HG03066 (cell line): ENCODE measurements at regions not wholly inside any gene's neighbourhood (a gene's known extent, or its start where the extent isn't known, plus 50 kb on each side); places are given as distances from the start of the nearest gene placed in this dataset.

Source experiments
- ATAC-seq: cut with Tn5 transposase; IDR thresholded peaks from one replicate; pipeline ENCODE4 v1.9.1; 2021; ENCODE audit warnings: low read depth; ENCODE audit not compliant: unreplicated experiment

- no peak for ATAC-seq
These were observed 577.2 kb downstream of the MTRR start for GRCh38 chr5:8446179-8446578.

GRCh38 chr5:8456846-8457186 is 587.9 kb downstream of the MTRR start:
- ATAC-seq, result no peak

- ATAC-seq, result peak; percentile 93
These were observed 588.5 kb downstream of the MTRR start for GRCh38 chr5:8457187-8458037.

GRCh38 chr5:8458038-8458383 is 589.1 kb downstream of the MTRR start:
- ATAC-seq, result peak; percentile 10

- ATAC-seq, result no peak
These were observed 592.6 kb downstream of the MTRR start for GRCh38 chr5:8461543-8461942.

- no peak for ATAC-seq
These were observed 593.6 kb downstream of the MTRR start for GRCh38 chr5:8462565-8462964.

- no peak for ATAC-seq
These were observed 601.5 kb downstream of the MTRR start for GRCh38 chr5:8470489-8470888.

- ATAC-seq, result no peak
These were observed 602.6 kb downstream of the MTRR start for GRCh38 chr5:8471581-8471980.

- ATAC-seq, result no peak
These were observed 604.1 kb downstream of the MTRR start for GRCh38 chr5:8473016-8473415.

GRCh38 chr5:8473827-8474568 is 605.0 kb downstream of the MTRR start:
- no peak for ATAC-seq

GRCh38 chr5:8474569-8474930 is 605.6 kb downstream of the MTRR start:
- no peak for ATAC-seq

GRCh38 chr5:8478326-8478725 is 609.4 kb downstream of the MTRR start:
- ATAC-seq, result no peak

GRCh38 chr5:8481007-8481406 is 612.1 kb downstream of the MTRR start:
- ATAC-seq, result no peak

- no peak for ATAC-seq
These were observed 622.3 kb downstream of the MTRR start for GRCh38 chr5:8491254-8491653.

- ATAC-seq, result no peak
These were observed 624.2 kb downstream of the MTRR start for GRCh38 chr5:8493176-8493575.

GRCh38 chr5:8500426-8500825 is 631.5 kb downstream of the MTRR start:
- no peak for ATAC-seq

GRCh38 chr5:8505196-8505595 is 636.2 kb downstream of the MTRR start:
- ATAC-seq, result no peak

- no peak for ATAC-seq
These were observed 639.3 kb downstream of the MTRR start for GRCh38 chr5:8508231-8508630.

GRCh38 chr5:8516356-8516755 is 647.4 kb downstream of the MTRR start:
- ATAC-seq, result no peak

GRCh38 chr5:8517456-8517855 is 648.5 kb downstream of the MTRR start:
- ATAC-seq, result no peak

- no peak for ATAC-seq
These were observed 652.0 kb downstream of the MTRR start for GRCh38 chr5:8520917-8521316.

GRCh38 chr5:8521991-8522390 is 653.0 kb downstream of the MTRR start:
- no peak for ATAC-seq
